HepG2 (cell line): ENCODE measurements at regions not wholly inside any gene's neighbourhood (a gene's known extent, or its start where the extent isn't known, plus 50 kb on each side); places are given as distances from the start of the nearest gene placed in this dataset.

ENCODE experiments used
- E2F1 ChIP-seq: sonication (generic); formaldehyde crosslinking; IDR thresholded peaks from 2 replicates; pipeline ENCODE4 v1.5.0; 2020; ENCODE audit warnings: missing genetic modification reagents
- HDAC2 ChIP-seq: sonication (generic); formaldehyde crosslinking; IDR thresholded peaks from 2 replicates; pipeline ENCODE4 v1.4.0; 2020; ENCODE audit warnings: missing genetic modification reagents
- NFIC ChIP-seq: IDR thresholded peaks from 2 replicates; pipeline ENCODE4 v1.6.1; 2012; ENCODE audit warnings: mild to moderate bottlenecking, low read length, inconsistent platforms
- POLR2A ChIP-seq, 2 experiments: IDR thresholded peaks; 2 replicates each; pipeline ENCODE4 v1.6.1; 2011; ENCODE audit warnings: low read depth in 2 of 2, low read length in 2 of 2, mild to moderate bottlenecking in 1 of 2, moderate library complexity in 1 of 2; ENCODE audit not compliant: insufficient read depth in 1 of 2
- TAF1 ChIP-seq: sonication (generic); formaldehyde crosslinking; IDR thresholded peaks from 2 replicates; pipeline ENCODE4 v1.4.0; 2020; ENCODE audit warnings: missing genetic modification reagents
- ZNF253 ChIP-seq: sonication (generic); formaldehyde crosslinking; IDR thresholded peaks from 2 replicates; pipeline ENCODE4 v1.8.0; 2022; ENCODE audit warnings: mild to moderate bottlenecking, missing genetic modification reagents, borderline replicate concordance

- TF ChIP-seq POLR2A (IDR thresholded peaks at IDR 0.05; ENCODE audit: insufficient read depth in 1 of 2, low read depth in 2 of 2, low read length in 2 of 2): no peak
- TF ChIP-seq HDAC2 (CRISPR knock-in tag): no peak
- TF ChIP-seq ZNF253 (CRISPR knock-in tag): no peak
- no peak for TF ChIP-seq E2F1 (CRISPR knock-in tag)
- TF ChIP-seq TAF1 (CRISPR knock-in tag): no peak
- TF ChIP-seq NFIC: no peak
Measured at GRCh38 chr7:118350260-118350659, 125.8 kb downstream of the ANKRD7 start.
